HEK293 (cell line): ENCODE measurements at regions not wholly inside any gene's neighbourhood (a gene's known extent, or its start where the extent isn't known, plus 50 kb on each side); places are given as distances from the start of the nearest gene placed in this dataset.
"Not testable (repeated sequence)": the region's sequence is repeated elsewhere in the genome, so short reads cannot be mapped to it uniquely, and the experiment has no call there.

Experiments
- YY1 ChIP-seq: fragments of 450-650 bp; formaldehyde crosslinking; IDR thresholded peaks from 2 replicates; pipeline ENCODE4 v1.5.1; 2018; ENCODE audit warnings: missing biosample characterization, missing genetic modification characterization
- ZNF155 ChIP-seq: fragments of 450-650 bp; formaldehyde crosslinking; IDR thresholded peaks from 2 replicates; pipeline ENCODE4 v1.5.1; 2016; ENCODE audit warnings: missing biosample characterization, missing genetic modification characterization

GRCh38 chr7:50898604-50899477 lies 116.1 kb upstream of the GRB10 start:
- not testable (repeated sequence) for TF ChIP-seq YY1 (tag by site-specific recombination); ZNF155
